ENCODE measurements at regions not wholly inside any gene's neighbourhood (a gene's known extent, or its start where the extent isn't known, plus 50 kb on each side); places are given as distances from the start of the nearest gene placed in this dataset.

- TF ChIP-seq CTCF (IDR thresholded peaks at IDR 0.05) (no peak), EP300 (IDR thresholded peaks at IDR 0.05) (no peak), POLR2A (IDR thresholded peaks at IDR 0.05) (no peak)
These were observed 1057.1 kb upstream of the CRIM1 start for GRCh38 chr2:35298493-35298892.
